Testis (tissue), 2 donors: ENCODE measurements at regions not wholly inside any gene's neighbourhood (a gene's known extent, or its start where the extent isn't known, plus 50 kb on each side); places are given as distances from the start of the nearest gene placed in this dataset.

Experiments used
- POLR2A ChIP-seq: fragments of 450-650 bp; IDR thresholded peaks from one replicate; pipeline ENCODE4 v1.6.1; 2017; ENCODE audit warnings: antibody characterized with exemption, mild to moderate bottlenecking, moderate library complexity
- TF ChIP-seq, protein P1 (sequence below), 3 experiments: fragments of 450-650 bp in 2 of 3; fragments of 200-600 bp in 1 of 3; sonication (generic) in 1 of 3; IDR thresholded peaks; one replicate each; pipeline ENCODE4 v1.5.1; 2016 to 2019; ENCODE audit warnings: antibody characterized with exemption in 3 of 3, mild to moderate bottlenecking in 2 of 3, moderate library complexity in 1 of 3

DNA sequence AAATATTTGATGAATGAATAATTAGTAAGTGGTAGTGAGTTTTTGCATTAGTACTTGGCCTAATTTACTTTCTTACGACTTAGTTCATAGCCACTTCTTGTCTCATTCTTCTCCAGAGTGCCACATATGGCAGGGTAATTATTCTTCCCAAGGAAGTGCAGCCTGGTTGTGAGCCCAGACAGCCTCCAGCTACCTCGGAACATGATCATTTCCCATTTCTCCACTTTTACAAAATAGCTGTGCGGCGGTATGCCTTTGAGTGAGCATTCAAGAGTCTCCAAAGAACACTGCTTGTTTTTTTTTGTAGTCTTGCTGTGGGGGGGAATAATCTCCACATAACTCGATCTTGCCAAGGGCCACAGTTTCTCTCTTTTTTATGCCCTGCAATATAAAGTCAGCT, 765.0 kb downstream of the HDGFL1 start:
- TF ChIP-seq, protein P1, sequence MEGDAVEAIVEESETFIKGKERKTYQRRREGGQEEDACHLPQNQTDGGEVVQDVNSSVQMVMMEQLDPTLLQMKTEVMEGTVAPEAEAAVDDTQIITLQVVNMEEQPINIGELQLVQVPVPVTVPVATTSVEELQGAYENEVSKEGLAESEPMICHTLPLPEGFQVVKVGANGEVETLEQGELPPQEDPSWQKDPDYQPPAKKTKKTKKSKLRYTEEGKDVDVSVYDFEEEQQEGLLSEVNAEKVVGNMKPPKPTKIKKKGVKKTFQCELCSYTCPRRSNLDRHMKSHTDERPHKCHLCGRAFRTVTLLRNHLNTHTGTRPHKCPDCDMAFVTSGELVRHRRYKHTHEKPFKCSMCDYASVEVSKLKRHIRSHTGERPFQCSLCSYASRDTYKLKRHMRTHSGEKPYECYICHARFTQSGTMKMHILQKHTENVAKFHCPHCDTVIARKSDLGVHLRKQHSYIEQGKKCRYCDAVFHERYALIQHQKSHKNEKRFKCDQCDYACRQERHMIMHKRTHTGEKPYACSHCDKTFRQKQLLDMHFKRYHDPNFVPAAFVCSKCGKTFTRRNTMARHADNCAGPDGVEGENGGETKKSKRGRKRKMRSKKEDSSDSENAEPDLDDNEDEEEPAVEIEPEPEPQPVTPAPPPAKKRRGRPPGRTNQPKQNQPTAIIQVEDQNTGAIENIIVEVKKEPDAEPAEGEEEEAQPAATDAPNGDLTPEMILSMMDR (IDR thresholded peaks at IDR 0.05) = no peak
- TF ChIP-seq POLR2A = no peak
